Adrenal gland (tissue), 5 donors: ENCODE measurements at regions not wholly inside any gene's neighbourhood (a gene's known extent, or its start where the extent isn't known, plus 50 kb on each side); places are given as distances from the start of the nearest gene placed in this dataset.

Experiments used
- POLR2A ChIP-seq, 2 donors: fragments of 450-650 bp; IDR thresholded peaks; one replicate each; pipeline ENCODE4 v1.6.1; 2017; ENCODE audit warnings: antibody characterized with exemption in 2 of 2, mild to moderate bottlenecking in 2 of 2, moderate library complexity in 1 of 2
- TF ChIP-seq, protein P1 (sequence below), 6 experiments: fragments of 450-650 bp in 4 of 6; fragments of 200-600 bp in 2 of 6; sonication (generic) in 1 of 6; IDR thresholded peaks; 1 replicate in 5 of 6; 2 replicates in 1 of 6; pipeline versions ENCODE4 v1.5.1 to v1.8.0; 2016 to 2021; ENCODE audit warnings: antibody characterized with exemption in 6 of 6, mild to moderate bottlenecking in 2 of 6, moderate library complexity in 1 of 6
- donor health status: DM: no; HTN: no; CAD: no.

DNA sequence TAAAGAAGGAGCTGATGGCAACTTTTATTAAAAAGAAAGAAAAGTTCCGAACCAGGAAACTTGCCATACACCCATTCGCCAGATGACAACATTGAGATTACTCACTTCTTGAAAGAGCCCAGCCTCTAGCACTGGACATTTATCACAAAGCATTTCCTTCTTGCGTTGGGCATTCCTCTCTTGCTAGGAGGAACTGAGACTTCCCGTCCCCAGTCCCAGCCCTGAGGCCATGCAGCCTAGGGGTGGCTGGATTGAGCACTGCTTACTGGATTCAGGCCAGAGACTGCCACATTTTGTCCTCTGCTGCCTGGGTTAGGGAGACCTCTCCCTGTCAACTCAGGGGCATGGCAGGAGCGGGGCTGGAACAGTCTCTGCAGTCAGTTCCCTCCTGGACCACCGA, 80.1 kb downstream of the SDC1 start:
- TF ChIP-seq, protein P1, sequence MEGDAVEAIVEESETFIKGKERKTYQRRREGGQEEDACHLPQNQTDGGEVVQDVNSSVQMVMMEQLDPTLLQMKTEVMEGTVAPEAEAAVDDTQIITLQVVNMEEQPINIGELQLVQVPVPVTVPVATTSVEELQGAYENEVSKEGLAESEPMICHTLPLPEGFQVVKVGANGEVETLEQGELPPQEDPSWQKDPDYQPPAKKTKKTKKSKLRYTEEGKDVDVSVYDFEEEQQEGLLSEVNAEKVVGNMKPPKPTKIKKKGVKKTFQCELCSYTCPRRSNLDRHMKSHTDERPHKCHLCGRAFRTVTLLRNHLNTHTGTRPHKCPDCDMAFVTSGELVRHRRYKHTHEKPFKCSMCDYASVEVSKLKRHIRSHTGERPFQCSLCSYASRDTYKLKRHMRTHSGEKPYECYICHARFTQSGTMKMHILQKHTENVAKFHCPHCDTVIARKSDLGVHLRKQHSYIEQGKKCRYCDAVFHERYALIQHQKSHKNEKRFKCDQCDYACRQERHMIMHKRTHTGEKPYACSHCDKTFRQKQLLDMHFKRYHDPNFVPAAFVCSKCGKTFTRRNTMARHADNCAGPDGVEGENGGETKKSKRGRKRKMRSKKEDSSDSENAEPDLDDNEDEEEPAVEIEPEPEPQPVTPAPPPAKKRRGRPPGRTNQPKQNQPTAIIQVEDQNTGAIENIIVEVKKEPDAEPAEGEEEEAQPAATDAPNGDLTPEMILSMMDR (IDR thresholded peaks at IDR 0.05): no peak
- no peak for TF ChIP-seq POLR2A (IDR thresholded peaks at IDR 0.05)
